ENCODE measurements at regions not wholly inside any gene's neighbourhood (a gene's known extent, or its start where the extent isn't known, plus 50 kb on each side); places are given as distances from the start of the nearest gene placed in this dataset.

DNA sequence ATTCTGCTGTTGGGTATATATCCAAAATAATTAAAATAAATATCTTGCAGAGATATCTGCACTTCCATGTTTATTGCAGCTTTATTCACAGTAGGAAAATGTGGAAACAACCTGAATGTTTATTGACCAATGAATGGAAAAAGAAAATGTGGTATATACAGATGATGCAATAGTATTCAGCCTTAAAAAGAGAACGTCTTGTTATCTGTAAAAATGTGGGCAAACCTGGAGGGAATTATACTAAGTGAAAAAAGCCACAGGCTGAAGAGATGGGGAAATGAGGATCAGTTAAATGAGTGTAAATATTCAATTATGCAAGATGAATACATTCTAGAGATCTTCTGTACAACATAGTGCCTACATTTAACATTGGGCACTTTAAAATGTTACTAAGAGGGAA, 766.1 kb upstream of the IGFBP3 start:
- ATAC-seq (no peak), DNase-seq (no peak)
- intact Hi-C loops (cut with micrococcal nuclease): no loop called here

DNA sequence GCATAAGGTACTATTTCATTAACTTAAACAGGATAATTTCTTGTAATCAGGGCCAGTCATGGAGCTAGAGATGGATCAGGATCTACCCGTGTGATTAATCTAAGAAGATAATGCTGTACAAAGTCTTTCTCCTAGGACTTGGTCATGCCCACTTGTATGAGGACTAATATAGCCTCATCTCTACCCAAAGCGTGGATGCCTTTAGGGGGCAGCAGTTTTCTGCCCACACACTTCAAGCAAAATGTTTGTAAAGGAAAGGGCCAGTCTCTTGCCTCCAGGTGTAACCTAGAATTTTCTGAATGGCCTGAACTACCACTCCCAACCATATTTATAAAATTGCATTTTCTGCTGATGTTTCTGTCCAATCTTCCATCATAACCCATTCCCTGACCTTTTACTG, 764.0 kb upstream of the IGFBP3 start:
- DNase-seq (no peak), ATAC-seq (no peak)
- intact Hi-C loops (cut with micrococcal nuclease): no loop called here

DNA sequence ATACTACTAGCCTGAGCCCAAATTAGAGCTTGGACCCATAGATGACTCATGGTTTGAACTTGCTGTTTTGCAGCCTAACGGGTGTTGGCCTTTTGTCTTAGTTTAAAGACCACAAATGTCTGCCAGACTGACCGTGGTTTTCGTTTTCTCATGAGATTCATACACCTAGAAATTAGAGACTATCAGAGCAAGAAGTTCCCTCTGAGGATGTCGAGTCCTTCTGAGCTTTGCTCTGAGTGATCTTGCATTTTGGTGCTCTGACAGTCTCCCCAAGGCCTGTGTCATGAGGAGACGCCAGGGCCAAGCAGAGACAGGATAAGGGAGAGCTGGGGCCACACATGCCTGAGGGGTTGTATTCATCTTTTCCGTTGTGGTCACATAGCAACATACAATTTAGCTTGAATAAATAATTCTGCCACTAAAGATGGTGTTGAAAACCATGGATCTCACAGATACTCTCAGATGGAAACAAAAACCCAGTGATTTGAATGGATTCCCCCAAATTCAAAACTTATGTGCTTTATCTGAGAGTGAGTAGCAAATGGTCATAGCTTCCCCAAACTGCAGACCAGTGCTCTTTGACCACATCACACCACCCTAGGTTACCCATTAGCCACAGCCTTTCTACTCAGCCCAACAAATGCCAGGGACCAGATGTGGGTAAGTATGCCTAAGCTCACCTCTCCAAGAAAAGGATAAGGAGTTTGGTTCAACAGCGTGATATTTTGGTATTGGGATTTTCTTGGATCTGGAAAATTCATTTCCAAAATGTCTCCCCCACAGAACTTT, 762.0 kb upstream of the IGFBP3 start:
- intact Hi-C loops (cut with micrococcal nuclease): no loop called here
- ATAC-seq (no peak), DNase-seq (no peak)

DNA sequence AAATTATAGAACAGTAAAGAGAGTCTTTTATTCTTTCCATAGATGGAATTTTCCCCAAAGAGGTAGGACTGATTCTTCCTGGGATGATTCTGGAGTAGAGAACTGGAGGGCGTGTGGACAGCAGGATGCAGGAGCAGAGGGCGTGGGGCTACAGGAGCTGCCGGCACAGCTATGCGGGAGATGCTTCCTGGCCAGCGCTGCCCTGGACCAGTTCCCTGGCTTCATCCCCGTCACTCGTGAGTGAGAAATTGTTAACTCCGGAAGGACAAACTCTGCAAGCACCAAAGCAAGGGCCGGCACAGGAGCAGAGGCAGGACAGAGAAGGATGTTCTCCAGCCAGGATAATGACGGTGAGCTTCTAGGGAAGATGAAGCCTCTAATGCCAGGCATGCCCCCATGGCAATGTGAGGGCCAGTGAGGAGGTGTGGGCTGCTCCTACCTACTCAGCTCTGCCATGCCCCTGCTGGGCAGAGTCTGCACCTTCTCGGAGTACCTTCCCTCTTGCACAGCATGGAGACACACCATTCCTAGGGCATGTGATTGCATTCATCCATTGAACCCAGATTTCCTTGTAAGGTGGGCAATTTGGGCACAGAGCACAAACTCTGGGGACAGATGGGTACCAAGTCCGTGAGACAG, 760.9 kb upstream of the IGFBP3 start:
- DNase-seq: peak; percentile 63

DNA sequence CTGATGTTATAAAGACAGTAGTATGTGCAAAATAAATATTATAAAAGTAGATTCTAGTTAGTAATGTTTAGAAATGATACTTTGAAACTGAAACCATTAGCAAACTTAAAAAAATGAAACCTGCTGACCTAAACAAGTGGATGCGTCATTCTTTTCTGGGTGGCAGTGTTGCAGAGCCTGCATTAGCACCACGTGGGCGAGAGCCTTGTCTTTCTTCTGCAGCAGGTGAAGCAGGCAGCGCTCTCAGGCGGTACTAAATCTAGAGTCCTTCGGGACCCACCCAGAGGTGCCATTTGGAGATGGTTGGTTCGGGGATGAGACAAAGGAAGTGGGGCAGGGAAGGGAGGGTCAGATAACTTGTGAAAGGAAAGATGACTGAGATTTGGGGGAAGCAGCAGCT, 759.1 kb upstream of the IGFBP3 start:
- intact Hi-C loops (cut with micrococcal nuclease): no loop called here
- no peak for DNase-seq
- no peak for ATAC-seq

More for the DNA sequence above, 760.9 kb upstream of the IGFBP3 start:
- ATAC-seq: peak; percentile 87
- intact Hi-C loops (cut with micrococcal nuclease): no loop called here

DNA sequence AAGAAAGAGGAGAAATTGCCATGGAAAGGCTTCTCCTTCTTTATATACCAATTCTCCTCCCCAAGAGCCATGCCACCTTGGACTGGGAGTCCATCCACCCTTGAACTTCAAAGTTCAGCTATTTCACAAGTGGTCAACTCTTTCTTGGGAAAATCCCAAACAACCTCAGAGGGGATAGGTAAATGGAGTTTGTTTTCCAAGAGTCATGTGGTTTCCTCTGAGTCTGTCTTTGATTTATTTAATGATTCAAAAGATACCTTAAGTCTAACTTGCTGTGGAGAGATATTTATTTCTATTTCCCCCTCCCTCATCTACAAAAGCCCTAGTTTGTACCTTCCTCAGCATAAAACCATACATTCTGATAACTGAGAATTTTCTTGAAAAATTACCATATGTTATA, 758.6 kb upstream of the IGFBP3 start:
- intact Hi-C loops (cut with micrococcal nuclease): no loop called here
- no peak for ATAC-seq
- no peak for DNase-seq

DNA sequence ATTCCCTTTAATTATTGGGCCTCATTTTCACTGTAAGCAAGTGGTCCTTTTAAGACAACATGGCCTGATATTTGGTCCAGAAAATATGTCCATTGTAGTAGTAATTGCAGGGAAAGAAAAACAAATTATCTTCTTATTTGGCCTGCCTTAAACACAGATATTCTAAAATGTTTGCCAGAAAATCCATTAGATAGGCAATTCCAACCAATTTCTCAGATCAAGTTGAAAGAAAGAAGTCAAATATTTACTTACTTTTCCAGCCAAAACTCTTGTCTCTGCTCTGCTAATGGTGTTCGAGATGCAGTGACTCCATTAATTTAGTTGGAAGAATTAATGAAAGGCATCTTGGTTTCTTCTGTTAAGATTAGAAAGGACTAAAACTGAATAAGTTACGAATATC, 757.3 kb upstream of the IGFBP3 start:
- no peak for DNase-seq
- ATAC-seq: no peak
- intact Hi-C loops (cut with micrococcal nuclease): no loop called here

DNA sequence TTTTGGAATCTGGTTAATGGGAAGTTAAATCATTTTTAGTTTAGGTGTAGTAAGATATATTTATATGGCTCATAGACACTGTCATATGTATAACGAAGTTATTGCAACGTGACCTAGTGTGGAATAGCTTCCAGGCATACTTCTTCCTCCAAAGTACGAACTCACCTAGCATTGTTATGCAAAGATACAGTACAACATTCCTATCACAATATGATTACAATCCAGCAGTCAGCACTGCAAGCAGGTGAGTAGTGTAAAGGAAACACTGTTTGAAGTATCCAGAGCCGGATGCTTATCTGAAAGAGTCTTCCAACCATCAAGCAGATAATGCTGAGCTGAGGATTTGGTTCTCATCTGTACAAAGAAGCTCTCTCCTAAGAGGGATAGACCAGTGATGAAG, 754.4 kb upstream of the IGFBP3 start:
- no peak for ATAC-seq
- DNase-seq: no peak
- intact Hi-C loops (cut with micrococcal nuclease): no loop called here

DNA sequence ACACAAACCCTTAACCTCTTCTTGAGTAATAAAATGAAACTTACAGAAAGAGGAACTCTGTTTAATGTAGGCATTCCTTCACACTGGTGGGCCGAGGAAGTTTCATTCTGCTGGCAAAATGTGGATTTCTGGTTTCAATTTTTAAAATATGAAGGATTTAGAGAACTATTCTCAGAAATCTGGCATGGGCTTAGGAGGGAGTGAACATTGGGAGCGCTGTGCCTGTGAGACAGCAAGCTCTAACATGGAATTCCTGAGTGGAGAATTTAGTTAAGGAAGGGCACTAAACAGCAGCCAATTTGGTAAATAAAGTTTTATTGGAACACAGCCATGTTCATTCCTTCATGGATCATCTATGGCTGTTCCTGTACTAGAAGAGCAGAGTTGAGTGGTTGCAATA, 751.8 kb upstream of the IGFBP3 start:
- DNase-seq (no peak), ATAC-seq (no peak)
- intact Hi-C loops (cut with micrococcal nuclease): no loop called here

DNA sequence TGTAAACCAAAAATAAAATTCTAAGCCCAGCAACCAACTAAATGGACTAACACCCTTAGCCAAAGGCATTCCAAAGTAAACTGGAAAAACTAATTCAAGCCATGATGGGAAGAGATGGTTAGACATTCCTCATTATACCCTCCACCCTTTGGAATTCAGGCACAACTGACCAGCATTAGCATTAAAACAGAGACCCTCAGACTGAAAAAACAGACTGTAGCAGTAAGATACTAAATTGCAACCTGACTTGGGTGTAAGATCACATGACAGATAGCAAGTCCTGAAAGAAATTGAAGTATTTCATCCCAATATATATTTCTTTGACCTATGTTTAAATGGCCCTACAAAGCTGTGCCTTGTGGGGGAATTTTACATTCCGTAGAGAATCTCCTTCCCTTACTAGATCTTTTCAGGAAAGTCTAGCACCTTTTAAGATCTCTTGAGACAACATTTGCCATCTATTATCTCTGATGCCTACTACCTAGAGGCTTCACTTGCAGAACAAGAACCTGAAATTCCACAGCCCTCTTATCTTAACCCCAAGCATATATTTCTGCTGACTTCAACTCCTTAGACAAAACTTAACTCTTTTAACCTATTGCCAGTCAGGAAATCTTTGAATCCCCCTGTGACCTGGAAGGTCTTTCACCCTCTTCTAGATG, 750.2 kb upstream of the IGFBP3 start:
- intact Hi-C loops (cut with micrococcal nuclease): no loop called here
- DNase-seq (no peak), ATAC-seq (no peak)

DNA sequence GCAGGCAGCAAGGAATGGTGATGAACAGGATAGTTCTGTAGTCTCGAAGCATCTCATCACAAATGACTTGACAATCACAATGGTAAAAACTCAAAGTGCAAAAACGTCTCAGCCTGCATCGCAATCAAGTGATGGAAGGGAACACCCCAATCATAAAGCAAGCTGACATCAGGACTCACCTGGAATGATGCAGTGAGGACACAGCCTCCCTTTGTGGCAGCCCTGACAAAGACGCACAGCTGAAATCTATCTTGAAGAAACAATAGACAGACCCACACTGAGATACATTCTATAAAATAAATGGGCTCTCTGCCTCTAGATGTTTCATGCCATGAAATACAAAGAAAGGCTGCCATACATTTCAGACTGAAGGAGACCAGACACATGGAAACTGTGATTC, 748.0 kb upstream of the IGFBP3 start:
- ATAC-seq: no peak
- intact Hi-C loops (cut with micrococcal nuclease): no loop called here
- DNase-seq: no peak

DNA sequence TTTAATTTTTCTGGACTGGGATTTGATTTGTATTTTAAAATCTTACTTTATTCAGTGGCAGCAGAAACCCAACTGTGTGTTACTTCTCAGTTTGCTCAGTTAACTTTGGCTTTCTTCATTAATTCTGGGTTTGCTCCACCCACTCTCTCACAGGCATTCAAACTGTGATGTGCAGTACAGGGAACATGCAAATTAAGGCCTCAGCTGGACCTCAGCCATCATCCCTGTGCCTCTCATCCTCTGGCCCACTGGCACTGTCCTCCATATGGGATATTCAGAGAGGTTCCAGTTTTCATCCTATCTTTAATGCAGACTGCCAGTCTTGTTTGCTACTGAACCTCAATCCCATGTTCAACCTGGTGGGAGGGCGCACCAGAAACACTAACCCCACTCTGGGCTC, 743.4 kb upstream of the IGFBP3 start:
- DNase-seq: no peak
- ATAC-seq: no peak
- intact Hi-C loops (cut with micrococcal nuclease): no loop called here

DNA sequence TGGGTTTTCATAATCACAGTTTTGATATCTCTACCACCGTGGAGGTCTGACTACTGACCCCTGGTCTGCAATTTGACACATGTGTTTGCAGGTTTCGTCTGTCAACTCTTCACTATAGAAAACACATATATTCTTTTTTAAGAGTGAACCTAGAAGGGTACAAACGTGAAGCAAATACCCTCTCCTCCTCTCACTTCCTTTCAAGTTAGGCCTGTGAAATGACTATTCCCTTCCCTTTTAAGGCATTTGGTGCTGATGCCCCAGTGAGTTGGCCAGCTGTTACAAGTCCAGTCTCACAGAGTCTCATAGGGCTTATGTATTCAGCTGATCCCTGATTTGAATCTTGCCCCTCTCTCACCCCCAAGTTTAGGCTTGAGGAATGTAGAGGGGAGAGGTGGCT, 742.0 kb upstream of the IGFBP3 start:
- DNase-seq: no peak
- no peak for ATAC-seq
- intact Hi-C loops (cut with micrococcal nuclease): no loop called here

DNA sequence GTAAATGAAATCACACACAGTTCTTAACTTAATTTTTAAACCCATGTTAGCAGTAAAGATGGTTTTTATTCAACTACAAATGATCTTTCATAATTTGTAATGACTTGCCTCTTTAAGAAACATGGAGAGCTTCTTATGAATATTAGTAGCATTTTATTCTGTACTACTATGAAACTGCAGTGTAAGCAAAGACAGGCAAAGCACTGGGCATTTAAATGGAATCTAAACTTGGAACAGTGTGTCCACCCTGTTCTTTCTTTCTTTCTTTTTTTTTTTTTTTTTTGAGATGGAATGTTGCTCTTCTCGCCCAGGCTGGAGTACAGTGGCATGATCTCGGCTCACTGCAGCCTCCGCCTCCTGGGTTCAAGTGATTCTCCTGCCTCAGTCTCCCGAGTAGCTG, 740.4 kb upstream of the IGFBP3 start:
- intact Hi-C loops (cut with micrococcal nuclease): no loop called here
- DNase-seq: no peak
- no peak for ATAC-seq

DNA sequence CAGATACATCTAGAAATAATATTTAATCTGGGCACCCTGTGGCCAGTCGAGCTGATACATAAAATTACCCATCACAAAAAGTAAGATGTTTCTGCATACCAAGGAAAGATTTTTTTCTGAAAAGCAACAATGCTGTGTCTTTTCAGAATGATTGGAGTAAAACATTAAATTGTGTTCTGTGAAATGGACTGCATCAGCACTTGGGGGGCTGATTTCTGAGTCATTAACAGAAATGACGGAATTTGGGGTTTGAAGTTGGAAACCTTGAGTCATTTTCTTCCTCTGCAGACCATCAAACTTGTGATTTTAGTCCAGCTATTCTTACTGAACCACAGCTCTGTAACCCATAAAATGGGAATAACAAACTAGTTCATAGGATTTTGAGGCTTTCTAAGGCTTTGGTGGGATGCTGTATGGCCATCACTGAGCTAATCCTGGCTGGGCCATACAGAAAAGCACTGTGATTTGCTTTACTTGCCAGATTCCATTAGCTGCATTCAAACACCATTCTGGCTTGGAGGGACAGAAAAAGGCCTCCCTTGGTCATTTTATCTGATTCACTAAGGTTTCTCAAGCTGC, 739.4 kb upstream of the IGFBP3 start:
- intact Hi-C loops (cut with micrococcal nuclease): no loop called here
- DNase-seq (no peak), ATAC-seq (no peak)

DNA sequence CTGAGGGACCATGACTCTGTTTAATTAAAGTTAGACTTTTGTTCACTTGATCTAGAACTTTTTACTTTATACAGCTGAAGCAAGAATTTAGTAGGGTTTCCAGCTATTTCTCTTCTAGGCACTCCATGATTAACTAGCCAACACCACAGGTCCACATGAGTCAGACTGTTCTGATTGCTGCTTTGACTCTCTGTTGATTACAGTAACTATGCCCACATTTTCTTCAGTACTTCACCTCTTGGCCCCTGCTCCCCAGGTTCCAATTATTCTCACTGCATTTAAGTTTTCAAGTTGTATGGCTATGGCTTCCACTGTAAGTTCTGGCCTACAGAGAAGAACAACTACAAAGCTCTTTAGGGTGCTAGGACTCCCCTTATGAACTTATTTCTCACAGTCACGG, 737.2 kb upstream of the IGFBP3 start:
- DNase-seq (no peak), ATAC-seq (no peak)
- intact Hi-C loops (cut with micrococcal nuclease): no loop called here

DNA sequence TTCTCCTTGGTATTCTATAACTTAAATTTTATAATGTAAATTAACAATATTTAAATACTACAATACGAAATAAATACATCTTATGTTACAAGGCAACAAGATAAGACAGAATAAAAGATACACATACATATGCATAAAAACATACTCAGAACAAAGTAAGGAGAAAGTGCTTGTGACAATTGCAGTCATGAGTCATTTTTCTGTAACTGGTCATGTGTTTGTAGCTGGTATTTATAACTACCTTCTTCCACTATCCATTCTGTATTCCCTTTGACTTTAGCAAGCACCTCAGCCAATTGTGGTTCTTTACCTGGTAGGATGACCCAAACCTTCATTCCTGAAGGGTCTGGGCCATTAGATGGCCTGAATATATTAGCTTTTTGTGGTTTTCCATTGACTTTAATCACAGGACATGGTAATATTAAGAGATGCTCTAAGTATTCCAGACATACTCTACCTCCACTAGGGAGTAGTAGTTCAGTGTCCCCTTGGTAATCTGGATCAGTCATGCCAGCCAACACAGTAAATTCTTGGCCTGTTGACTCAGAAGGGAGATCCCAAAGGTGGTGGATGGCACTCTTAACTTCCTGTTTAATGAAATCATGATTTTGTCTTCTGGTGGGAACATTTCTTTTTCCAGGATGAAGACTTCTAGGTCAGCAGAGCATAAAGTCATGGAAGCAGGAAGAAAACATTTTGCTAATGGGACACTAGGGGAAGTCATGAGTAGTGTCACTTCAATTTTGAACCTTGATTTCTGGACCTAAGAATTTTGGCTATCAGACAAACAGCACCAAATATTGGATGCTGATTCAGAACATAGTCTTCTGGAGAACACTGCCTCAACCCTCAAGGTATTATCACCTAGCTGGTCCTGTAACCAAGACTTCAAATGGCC, 733.7 kb upstream of the IGFBP3 start:
- DNase-seq (no peak), ATAC-seq (no peak)
- intact Hi-C loops (cut with micrococcal nuclease): no loop called here

DNA sequence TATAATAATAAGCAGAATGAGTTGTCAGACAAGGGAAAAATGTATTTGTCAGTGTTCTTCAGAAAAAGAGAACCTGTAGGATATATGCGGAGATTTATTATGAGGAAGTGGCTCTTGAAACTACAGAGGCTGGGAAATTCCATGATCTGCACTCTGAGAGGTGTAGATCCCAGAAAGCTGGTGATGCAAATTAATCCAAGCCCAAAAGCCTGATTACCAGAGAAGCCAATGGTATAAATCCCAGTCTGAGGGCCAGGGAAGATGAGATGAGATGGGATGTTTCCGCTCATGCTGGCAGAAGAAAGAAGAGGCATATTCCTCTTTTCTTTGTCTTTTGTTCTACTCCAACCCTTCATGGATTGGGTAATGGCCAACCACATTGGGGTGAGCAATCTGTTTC, 732.8 kb upstream of the IGFBP3 start:
- ATAC-seq (no peak), DNase-seq (no peak)
- intact Hi-C loops (cut with micrococcal nuclease): no loop called here

DNA sequence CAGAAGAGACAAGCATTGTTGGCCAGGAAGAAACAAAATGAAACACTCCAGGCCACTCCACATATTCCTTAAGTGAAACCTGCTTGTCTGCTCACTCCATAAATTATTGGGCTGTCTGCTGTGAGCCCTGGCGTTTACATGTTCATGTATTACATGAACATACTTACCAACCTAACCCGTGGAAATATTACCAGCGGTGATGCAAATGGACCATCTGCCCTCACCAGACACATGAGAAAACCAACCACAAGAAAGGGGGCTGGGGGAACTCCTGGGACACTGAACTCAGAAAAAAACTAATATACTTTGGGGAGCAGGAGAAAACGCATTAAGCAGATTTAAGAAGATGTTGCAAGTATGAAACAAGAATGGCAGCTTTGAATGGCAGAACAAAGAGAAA, 731.2 kb upstream of the IGFBP3 start:
- no peak for DNase-seq
- intact Hi-C loops (cut with micrococcal nuclease): no loop called here
- no peak for ATAC-seq

All from left ventricle myocardium superior (tissue), 1 donor.